ENCODE measurements at regions not wholly inside any gene's neighbourhood (a gene's known extent, or its start where the extent isn't known, plus 50 kb on each side); places are given as distances from the start of the nearest gene placed in this dataset.
"Not testable (repeated sequence)": the region's sequence is repeated elsewhere in the genome, so short reads cannot be mapped to it uniquely, and the experiment has no call there.

GRCh38 chr12:3421191-3421978, 69.6 kb upstream of the PRMT8 start:
- DNase-seq: no peak

- DNase-seq: not testable (repeated sequence)
These were observed 66.2 kb upstream of the PRMT8 start for GRCh38 chr12:3424796-3425195.

DNA sequence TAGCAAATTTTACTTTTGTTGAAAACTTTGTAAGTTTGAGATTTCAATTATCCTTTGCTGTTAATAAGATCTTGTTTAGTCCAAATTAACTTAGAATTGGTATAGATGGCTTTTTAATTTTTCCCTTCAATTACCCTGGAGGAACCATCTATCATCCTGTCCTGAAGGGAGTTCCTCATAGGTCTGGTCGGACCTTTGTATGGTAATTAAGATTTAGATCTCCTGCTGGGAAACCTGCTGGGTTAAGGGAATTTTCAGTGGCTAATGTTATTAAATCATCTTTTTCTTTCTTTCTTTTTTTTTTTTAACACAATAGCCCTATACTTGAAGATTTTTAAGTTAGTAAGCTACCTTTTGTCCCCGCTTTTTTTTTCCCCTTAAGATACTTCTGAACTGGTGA, 63.0 kb upstream of the PRMT8 start:
- no peak for DNase-seq

GRCh38 chr12:3428631-3429030, 62.4 kb upstream of the PRMT8 start:
- no peak for DNase-seq

- not testable (repeated sequence) for DNase-seq
These were observed 61.5 kb upstream of the PRMT8 start for GRCh38 chr12:3429523-3429922.

- DNase-seq: no peak
These were observed 59.3 kb upstream of the PRMT8 start for GRCh38 chr12:3431686-3432085.

GRCh38 chr12:3432176-3432742, 58.7 kb upstream of the PRMT8 start:
- DNase-seq: no peak

- DNase-seq: no peak
These were observed 58.1 kb upstream of the PRMT8 start for GRCh38 chr12:3432868-3433267.

DNA sequence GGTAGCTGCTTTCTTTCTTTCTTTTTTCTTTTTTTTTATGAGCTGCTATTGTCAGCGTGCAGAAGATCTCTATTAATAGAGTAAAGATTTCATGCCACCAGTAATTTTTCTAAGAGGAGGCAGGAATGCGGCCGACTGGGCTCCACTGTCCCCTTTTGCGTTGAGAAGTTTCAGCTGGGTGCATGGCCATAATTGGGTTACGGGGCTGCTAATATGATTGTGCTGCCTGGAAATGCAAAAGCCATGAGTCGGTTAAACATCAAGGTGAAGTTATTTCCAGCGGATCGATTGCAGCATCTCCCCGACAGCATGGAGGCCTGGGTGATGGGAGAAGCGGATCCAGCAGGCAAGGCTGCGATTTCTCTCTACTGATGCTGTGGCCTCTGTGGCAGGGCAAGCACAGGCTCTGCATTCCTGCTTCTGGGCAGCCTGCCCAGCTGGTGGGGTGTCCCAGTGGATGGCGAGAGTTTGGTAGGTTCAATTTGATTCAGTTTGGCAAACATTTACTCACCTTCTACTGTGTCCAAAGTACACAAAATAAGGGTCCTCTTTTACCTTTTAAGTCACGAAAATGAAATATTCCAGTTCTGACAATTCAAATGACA, 54.4 kb upstream of the PRMT8 start:
- no peak for DNase-seq

- no peak for DNase-seq
These were observed 53.0 kb upstream of the PRMT8 start for GRCh38 chr12:3437986-3438385.

DNA sequence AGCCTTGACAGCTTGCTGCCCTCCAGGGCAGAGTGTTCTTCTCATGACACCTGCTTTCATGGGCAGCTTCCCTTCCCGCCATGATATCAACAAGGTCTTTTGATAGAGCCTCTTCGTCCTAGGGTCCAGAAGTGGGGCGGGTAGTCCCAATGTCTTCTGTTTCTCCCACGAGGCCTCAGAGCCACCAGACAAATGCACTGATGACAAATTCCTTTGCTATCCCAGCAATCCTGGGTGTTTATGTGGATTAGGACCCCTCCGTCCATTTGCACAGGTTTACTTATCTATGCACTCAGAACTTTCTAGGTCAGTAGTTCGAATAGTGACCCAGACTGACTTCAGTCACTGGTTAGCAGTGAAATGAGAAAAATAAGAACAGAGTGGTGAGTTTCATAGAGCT, 52.6 kb upstream of the PRMT8 start:
- DNase-seq: no peak
